WTC11 (cell line): ENCODE measurements at regions not wholly inside any gene's neighbourhood (a gene's known extent, or its start where the extent isn't known, plus 50 kb on each side); places are given as distances from the start of the nearest gene placed in this dataset.

Source experiments
- ATF2 ChIP-seq: sonication (generic); formaldehyde crosslinking; IDR thresholded peaks from 2 replicates; pipeline ENCODE4 v1.8.1; 2022; ENCODE audit warnings: low read depth, missing genetic modification reagents, borderline replicate concordance
- E2F4 ChIP-seq: sonication (generic); formaldehyde crosslinking; IDR thresholded peaks from 2 replicates; pipeline ENCODE4 v1.8.1; 2022; ENCODE audit warnings: low read depth, mild to moderate bottlenecking, moderate library complexity, missing genetic modification reagents, borderline replicate concordance
- ESRRA ChIP-seq: sonication (generic); formaldehyde crosslinking; IDR thresholded peaks from 2 replicates; pipeline ENCODE4 v1.8.1; 2022; ENCODE audit warnings: mild to moderate bottlenecking, missing genetic modification reagents, borderline replicate concordance
- MAX ChIP-seq: sonication (generic); formaldehyde crosslinking; IDR thresholded peaks from 2 replicates; pipeline ENCODE4 v1.8.0; 2022; ENCODE audit warnings: mild to moderate bottlenecking, missing genetic modification reagents
- STAT6 ChIP-seq: sonication (generic); formaldehyde crosslinking; conservative IDR thresholded peaks from 2 replicates; pipeline ENCODE4 v1.8.1; 2023; ENCODE audit warnings: mild to moderate bottlenecking, low read depth, missing genetic modification reagents, moderate library complexity
- TEAD4 ChIP-seq: sonication (generic); formaldehyde crosslinking; IDR thresholded peaks from 2 replicates; pipeline ENCODE4 v1.8.0; 2022; ENCODE audit warnings: mild to moderate bottlenecking, missing genetic modification reagents
- TF ChIP-seq, protein P1 (sequence below): fragments of 200-600 bp; IDR thresholded peaks from 2 replicates; pipeline ENCODE4 v1.8.0; 2022; ENCODE audit warnings: antibody characterized with exemption

GRCh38 chr16:51535591-51535990 is 384.5 kb upstream of the SALL1 start:
- TF ChIP-seq E2F4 (CRISPR knock-in tag) (no peak), STAT6 (CRISPR knock-in tag) (no peak), ATF2 (CRISPR knock-in tag) (no peak), MAX (CRISPR knock-in tag) (no peak), TEAD4 (CRISPR knock-in tag) (no peak), ESRRA (CRISPR knock-in tag) (no peak)
- TF ChIP-seq, protein P1, sequence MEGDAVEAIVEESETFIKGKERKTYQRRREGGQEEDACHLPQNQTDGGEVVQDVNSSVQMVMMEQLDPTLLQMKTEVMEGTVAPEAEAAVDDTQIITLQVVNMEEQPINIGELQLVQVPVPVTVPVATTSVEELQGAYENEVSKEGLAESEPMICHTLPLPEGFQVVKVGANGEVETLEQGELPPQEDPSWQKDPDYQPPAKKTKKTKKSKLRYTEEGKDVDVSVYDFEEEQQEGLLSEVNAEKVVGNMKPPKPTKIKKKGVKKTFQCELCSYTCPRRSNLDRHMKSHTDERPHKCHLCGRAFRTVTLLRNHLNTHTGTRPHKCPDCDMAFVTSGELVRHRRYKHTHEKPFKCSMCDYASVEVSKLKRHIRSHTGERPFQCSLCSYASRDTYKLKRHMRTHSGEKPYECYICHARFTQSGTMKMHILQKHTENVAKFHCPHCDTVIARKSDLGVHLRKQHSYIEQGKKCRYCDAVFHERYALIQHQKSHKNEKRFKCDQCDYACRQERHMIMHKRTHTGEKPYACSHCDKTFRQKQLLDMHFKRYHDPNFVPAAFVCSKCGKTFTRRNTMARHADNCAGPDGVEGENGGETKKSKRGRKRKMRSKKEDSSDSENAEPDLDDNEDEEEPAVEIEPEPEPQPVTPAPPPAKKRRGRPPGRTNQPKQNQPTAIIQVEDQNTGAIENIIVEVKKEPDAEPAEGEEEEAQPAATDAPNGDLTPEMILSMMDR: no peak
